Rectal smooth muscle tissue (tissue), 1 donor: ENCODE measurements at regions not wholly inside any gene's neighbourhood (a gene's known extent, or its start where the extent isn't known, plus 50 kb on each side); places are given as distances from the start of the nearest gene placed in this dataset.

Experiments used
- H3K27ac ChIP-seq: one replicate; pipeline ENCODE4 v1.7.0; 2013; ENCODE audit warnings: low read depth, low read length, inconsistent platforms
- H3K27me3 ChIP-seq: one replicate; pipeline ENCODE4 v1.7.0; 2013; ENCODE audit warnings: low read length; ENCODE audit not compliant: control insufficient read depth, insufficient read depth
- H3K36me3 ChIP-seq: one replicate; pipeline ENCODE4 v1.7.0; 2013; ENCODE audit warnings: low read length; ENCODE audit not compliant: control insufficient read depth, insufficient read depth
- H3K4me1 ChIP-seq: one replicate; pipeline ENCODE4 v1.7.0; 2013; ENCODE audit warnings: low read length; ENCODE audit not compliant: control insufficient read depth, insufficient read depth
- H3K4me3 ChIP-seq: one replicate; pipeline ENCODE4 v1.7.0; 2013; ENCODE audit warnings: low read length
- H3K9ac ChIP-seq: one replicate; pipeline ENCODE4 v1.7.0; 2013; ENCODE audit warnings: low read length

- Histone ChIP-seq H3K4me1 (peaks cover 2% of the 10 kb centered on the region), H3K4me3 (no peak overlapping the region), H3K9ac (no peak overlapping the region), H3K36me3 (no peaks in the 10 kb centered on the region), H3K27ac (no peak overlapping the region), H3K27me3 (no peaks in the 10 kb centered on the region)
Observed at GRCh38 chr1:239758756-239759155, 332.9 kb upstream of the FMN2 start.

GRCh38 chr1:239761509-239761908 is 330.2 kb upstream of the FMN2 start:
- Histone ChIP-seq H3K36me3 (no peaks in the 10 kb centered on the region), H3K4me3 (peak overlapping the region; percentile 13), H3K9ac (no peak overlapping the region), H3K4me1 (peaks cover 2% of the 10 kb centered on the region), H3K27me3 (no peaks in the 10 kb centered on the region), H3K27ac (no peak overlapping the region)

- Histone ChIP-seq H3K36me3 (no peaks in the 10 kb centered on the region), H3K27ac (no peak overlapping the region), H3K4me1 (peaks cover 2% of the 10 kb centered on the region), H3K4me3 (no peak overlapping the region), H3K9ac (no peak overlapping the region), H3K27me3 (no peaks in the 10 kb centered on the region)
Observed at GRCh38 chr1:239763850-239764249, 327.8 kb upstream of the FMN2 start.

GRCh38 chr1:239764546-239764945 is 327.1 kb upstream of the FMN2 start:
- H3K4me3 ChIP-seq: no peak overlapping the region
- H3K9ac ChIP-seq: no peak overlapping the region
- H3K27ac ChIP-seq: no peak overlapping the region
- no peaks in the 10 kb centered on the region for H3K36me3 ChIP-seq
- no peaks in the 10 kb centered on the region for H3K27me3 ChIP-seq
- H3K4me1 ChIP-seq: peaks cover 2% of the 10 kb centered on the region

- peaks cover 2% of the 10 kb centered on the region for H3K4me1 ChIP-seq
- H3K27me3 ChIP-seq: no peaks in the 10 kb centered on the region
- H3K4me3 ChIP-seq: no peak overlapping the region
- no peak overlapping the region for H3K9ac ChIP-seq
- no peak overlapping the region for H3K27ac ChIP-seq
- no peaks in the 10 kb centered on the region for H3K36me3 ChIP-seq
Observed at GRCh38 chr1:239765163-239765562, 326.5 kb upstream of the FMN2 start.

GRCh38 chr1:239771550-239771949 is 320.1 kb upstream of the FMN2 start:
- H3K36me3 ChIP-seq: no peaks in the 10 kb centered on the region
- H3K4me3 ChIP-seq: no peak overlapping the region
- H3K9ac ChIP-seq: no peak overlapping the region
- H3K27me3 ChIP-seq: no peaks in the 10 kb centered on the region
- H3K4me1 ChIP-seq: no peaks in the 10 kb centered on the region
- H3K27ac ChIP-seq: no peak overlapping the region

- Histone ChIP-seq H3K27me3 (no peaks in the 10 kb centered on the region), H3K27ac (no peak overlapping the region), H3K4me3 (no peak overlapping the region), H3K36me3 (no peaks in the 10 kb centered on the region), H3K4me1 (no peaks in the 10 kb centered on the region), H3K9ac (no peak overlapping the region)
Observed at GRCh38 chr1:239772446-239772845, 319.2 kb upstream of the FMN2 start.

- Histone ChIP-seq H3K27me3 (no peaks in the 10 kb centered on the region), H3K36me3 (no peaks in the 10 kb centered on the region), H3K27ac (no peak overlapping the region), H3K4me1 (peaks cover 4% of the 10 kb centered on the region), H3K9ac (no peak overlapping the region), H3K4me3 (no peak overlapping the region)
Observed at GRCh38 chr1:239775466-239775865, 316.2 kb upstream of the FMN2 start.

GRCh38 chr1:239778208-239778813 is 313.4 kb upstream of the FMN2 start:
- Histone ChIP-seq H3K4me1 (peaks cover 4% of the 10 kb centered on the region), H3K36me3 (no peaks in the 10 kb centered on the region), H3K27ac (no peak overlapping the region), H3K27me3 (no peaks in the 10 kb centered on the region), H3K4me3 (no peak overlapping the region), H3K9ac (no peak overlapping the region)

- H3K27ac ChIP-seq: no peak overlapping the region
- H3K4me3 ChIP-seq: no peak overlapping the region
- H3K4me1 ChIP-seq: peaks cover 4% of the 10 kb centered on the region
- H3K36me3 ChIP-seq: no peaks in the 10 kb centered on the region
- H3K27me3 ChIP-seq: no peaks in the 10 kb centered on the region
- no peak overlapping the region for H3K9ac ChIP-seq
Observed at GRCh38 chr1:239779962-239780361, 311.7 kb upstream of the FMN2 start.

- H3K9ac ChIP-seq: no peak overlapping the region
- H3K4me1 ChIP-seq: no peaks in the 10 kb centered on the region
- no peak overlapping the region for H3K4me3 ChIP-seq
- H3K27me3 ChIP-seq: no peaks in the 10 kb centered on the region
- no peaks in the 10 kb centered on the region for H3K36me3 ChIP-seq
- no peak overlapping the region for H3K27ac ChIP-seq
Observed at GRCh38 chr1:239784896-239785295, 306.8 kb upstream of the FMN2 start.

GRCh38 chr1:239785576-239785975 is 306.1 kb upstream of the FMN2 start:
- Histone ChIP-seq H3K36me3 (no peaks in the 10 kb centered on the region), H3K4me3 (no peak overlapping the region), H3K4me1 (no peaks in the 10 kb centered on the region), H3K9ac (no peak overlapping the region), H3K27me3 (no peaks in the 10 kb centered on the region), H3K27ac (no peak overlapping the region)

GRCh38 chr1:239786464-239786863 is 305.2 kb upstream of the FMN2 start:
- Histone ChIP-seq H3K4me1 (no peaks in the 10 kb centered on the region), H3K27me3 (no peaks in the 10 kb centered on the region), H3K36me3 (no peaks in the 10 kb centered on the region), H3K9ac (no peak overlapping the region), H3K4me3 (no peak overlapping the region), H3K27ac (no peak overlapping the region)
